H1 (cell line): ENCODE measurements at regions not wholly inside any gene's neighbourhood (a gene's known extent, or its start where the extent isn't known, plus 50 kb on each side); places are given as distances from the start of the nearest gene placed in this dataset.

Experiments used
- CTCF ChIA-PET: fragments of 300-600 bp; sonication (Branson Sonifier 250); formaldehyde crosslinking; loops from one replicate; lab custom pipeline; 2021; ENCODE audit not compliant: partially characterized antibody; lab: Charles Lee
- POLR2A ChIA-PET: fragments of 300-600 bp; sonication (Branson Sonifier 250); formaldehyde crosslinking; loops from one replicate; lab custom pipeline; 2021; ENCODE audit warnings: inconsistent platforms; ENCODE audit not compliant: partially characterized antibody; lab: Charles Lee
- DNase-seq, 2 experiments: peaks; one replicate each; pipeline versions ENCODE4 v3.0.0 to v3.0.0-alpha.2; 2010 to 2022; ENCODE audit warnings: low spot score in 2 of 2, low read depth in 1 of 2, mixed read lengths in 1 of 2
- FAIRE-seq: peaks from 2 replicates; lab custom pipeline; 2011; peaks lifted over from hg19 to GRCh38; lab: Jason Lieb, UNC
- H2AFZ ChIP-seq: 2 replicates; pipeline ENCODE4 v1.8.1; 2012; ENCODE audit warnings: low read length, inconsistent platforms
- H2AK5ac ChIP-seq: 2 replicates; pipeline ENCODE4 v1.6.1; 2013; ENCODE audit warnings: low read depth, low read length
- H2BK120ac ChIP-seq: replicated peaks from 2 replicates; pipeline ENCODE3; 2013; ENCODE audit warnings: low read depth, low read length, inconsistent platforms
- H2BK12ac ChIP-seq: 2 replicates; pipeline ENCODE4 v1.6.1; 2013; ENCODE audit warnings: low read depth, low read length
- H2BK15ac ChIP-seq: 2 replicates; pipeline ENCODE4 v1.6.1; 2013; ENCODE audit warnings: low read length
- H2BK20ac ChIP-seq: 2 replicates; pipeline ENCODE4 v1.6.1; 2013; ENCODE audit warnings: low read length
- H2BK5ac ChIP-seq: 2 replicates; pipeline ENCODE4 v1.6.1; 2013; ENCODE audit warnings: low read depth, low read length
- H3K14ac ChIP-seq: 2 replicates; pipeline ENCODE4 v1.6.1; 2013; ENCODE audit warnings: inconsistent platforms; ENCODE audit not compliant: insufficient read length
- H3K18ac ChIP-seq: 2 replicates; pipeline ENCODE4 v1.6.1; 2013; ENCODE audit warnings: low read length; ENCODE audit errors: extremely low read depth
- H3K23ac ChIP-seq: 2 replicates; pipeline ENCODE4 v1.6.1; 2013; ENCODE audit warnings: inconsistent platforms; ENCODE audit not compliant: insufficient read length
- H3K23me2 ChIP-seq: 2 replicates; pipeline ENCODE4 v1.6.1; 2013; ENCODE audit warnings: low read depth, low read length
- H3K27ac ChIP-seq: 2 replicates; pipeline ENCODE4 v1.6.1; 2011; ENCODE audit warnings: low read depth, low read length, inconsistent platforms
- H3K27me3 ChIP-seq, 4 experiments: replicated peaks in 1 of 4; 1 replicate in 1 of 4; 2 replicates in 3 of 4; pipeline versions ENCODE4 v1.6.1 to v1.8.1; 2011 to 2013; ENCODE audit warnings: low read length in 3 of 4, mild to moderate bottlenecking in 3 of 4, inconsistent platforms in 2 of 4, mixed read lengths in 2 of 4, moderate library complexity in 1 of 4; ENCODE audit not compliant: control insufficient read depth in 3 of 4, insufficient read depth in 3 of 4; ENCODE audit errors: extremely low read depth in 1 of 4
- H3K36me3 ChIP-seq, 4 experiments: 2 replicates each; pipeline versions ENCODE4 v1.6.1 to v1.8.1; 2011 to 2013; ENCODE audit warnings: mild to moderate bottlenecking in 4 of 4, low read length in 3 of 4, moderate library complexity in 2 of 4, control low read depth in 1 of 4, inconsistent platforms in 1 of 4; ENCODE audit not compliant: insufficient read depth in 4 of 4, control insufficient read depth in 2 of 4
- H3K4ac ChIP-seq: replicated peaks from 2 replicates; pipeline ENCODE3; 2013; ENCODE audit warnings: low read length, low read depth, mixed read lengths, inconsistent platforms; ENCODE audit not compliant: insufficient read length
- H3K4me1 ChIP-seq, 4 experiments: replicated peaks in 1 of 4; 1 replicate in 1 of 4; 2 replicates in 3 of 4; pipeline versions ENCODE4 v1.6.1 to v1.8.1; 2011 to 2013; ENCODE audit warnings: low read length in 3 of 4, inconsistent platforms in 2 of 4, mixed read lengths in 1 of 4; ENCODE audit not compliant: insufficient read depth in 4 of 4, control insufficient read depth in 3 of 4
- H3K4me2 ChIP-seq, 2 experiments: 2 replicates each; pipeline versions ENCODE4 v1.6.1 to v1.8.1; 2011 to 2013; ENCODE audit warnings: low read depth in 2 of 2, low read length in 2 of 2, control low read depth in 1 of 2, inconsistent platforms in 1 of 2, mild to moderate bottlenecking in 1 of 2; ENCODE audit not compliant: insufficient read depth in 1 of 2
- H3K4me3 ChIP-seq, 4 experiments: fragments of 200-600, 300-600 bp in 1 of 4; sonication (generic), shearing (Covaris generic), sonication (Bioruptor Twin) in 1 of 4; 2 replicates each; pipeline versions ENCODE4 v1.5.1 to v1.8.1; 2011 to 2016; ENCODE audit warnings: low read length in 4 of 4, low read depth in 3 of 4, control low read depth in 2 of 4, inconsistent platforms in 2 of 4, mild to moderate bottlenecking in 2 of 4, mixed read lengths in 1 of 4, moderate library complexity in 1 of 4; ENCODE audit not compliant: insufficient read depth in 2 of 4; ENCODE audit errors: extremely low read depth in 1 of 4
- H3K56ac ChIP-seq: replicated peaks from 2 replicates; pipeline ENCODE3; 2013; ENCODE audit warnings: low read depth, mild to moderate bottlenecking, mixed read lengths, low read length, inconsistent platforms; ENCODE audit not compliant: insufficient read length
- H3K79me1 ChIP-seq: 2 replicates; pipeline ENCODE4 v1.6.1; 2013; ENCODE audit warnings: low read depth, low read length, control low read depth
- H3K79me2 ChIP-seq, 2 experiments: 2 replicates each; pipeline versions ENCODE4 v1.6.1 to v1.8.1; 2012 to 2013; ENCODE audit warnings: low read length in 2 of 2, mild to moderate bottlenecking in 2 of 2, inconsistent platforms in 1 of 2; ENCODE audit not compliant: insufficient read depth in 2 of 2, control insufficient read depth in 1 of 2
- H3K9ac ChIP-seq, 4 experiments: replicated peaks in 1 of 4; 1 replicate in 1 of 4; 2 replicates in 3 of 4; pipeline versions ENCODE4 v1.6.1 to v1.8.1; 2011 to 2013; ENCODE audit warnings: low read depth in 3 of 4, low read length in 3 of 4, control low read depth in 2 of 4, mild to moderate bottlenecking in 2 of 4, moderate library complexity in 2 of 4, inconsistent platforms in 1 of 4; ENCODE audit errors: extremely low read depth in 1 of 4
- H3K9me3 ChIP-seq, 2 experiments: 2 replicates each; pipeline versions ENCODE4 v1.6.1 to v1.8.1; 2012 to 2013; ENCODE audit warnings: mild to moderate bottlenecking in 2 of 2, moderate library complexity in 2 of 2, control low read depth in 1 of 2, inconsistent platforms in 1 of 2, low read depth in 1 of 2, low read length in 1 of 2, mixed read lengths in 1 of 2; ENCODE audit not compliant: insufficient read depth in 2 of 2
- H4K20me1 ChIP-seq, 2 experiments: replicated peaks in 1 of 2; 2 replicates each; pipeline versions ENCODE3 to v1.8.1; 2011 to 2013; ENCODE audit warnings: inconsistent platforms in 2 of 2, low read length in 2 of 2, mild to moderate bottlenecking in 1 of 2; ENCODE audit not compliant: insufficient read depth in 2 of 2, control insufficient read depth in 1 of 2
- H4K5ac ChIP-seq: 2 replicates; pipeline ENCODE4 v1.6.1; 2013; ENCODE audit warnings: low read length, low read depth, mixed read lengths, inconsistent platforms; ENCODE audit not compliant: insufficient read length
- H4K8ac ChIP-seq: 2 replicates; pipeline ENCODE4 v1.8.0; 2013; ENCODE audit warnings: mild to moderate bottlenecking, moderate library complexity, low read length, inconsistent platforms; ENCODE audit not compliant: insufficient read depth; ENCODE audit errors: extremely low read depth
- H4K91ac ChIP-seq: replicated peaks from 2 replicates; pipeline ENCODE3; 2013; ENCODE audit warnings: low read length, mixed read lengths, inconsistent platforms; ENCODE audit not compliant: insufficient read length
- WGBS, 2 experiments: shearing (Covaris generic) in 1 of 2; methylation state at CpG; one replicate each; pipeline versions ENCODE4 v1.1.6 to v1.1.7; 2013 to 2015; ENCODE audit warnings: low lambda C conversion rate in 2 of 2, mixed read lengths in 2 of 2, inconsistent platforms in 1 of 2, low coverage in 1 of 2, missing lambda C conversion rate in 1 of 2; ENCODE audit not compliant: insufficient replicate concordance in 2 of 2, insufficient coverage in 1 of 2, insufficient read length in 1 of 2; ENCODE audit errors: extremely low coverage in 1 of 2, missing lambda C conversion rate in 1 of 2; 5-methylcytosine and 5-hydroxymethylcytosine counted together

DNA sequence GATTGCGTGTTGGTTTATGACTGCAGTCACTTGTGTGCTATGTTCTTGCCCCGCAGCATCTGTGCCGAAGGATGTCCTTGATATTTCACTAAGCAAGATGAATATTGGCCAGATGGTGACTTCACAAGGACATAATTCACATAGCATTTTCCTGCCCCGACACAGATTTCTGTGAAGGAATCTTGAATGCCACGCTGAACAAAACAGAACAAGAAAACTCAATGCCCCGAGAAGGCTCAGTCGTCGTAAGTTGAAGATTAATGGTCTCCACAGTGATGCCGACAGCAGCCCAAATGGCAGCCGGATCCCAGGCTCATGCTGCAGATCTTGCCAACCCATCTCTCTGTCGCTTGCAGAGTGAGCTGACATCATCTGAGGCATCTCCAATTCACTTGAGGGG lies 145.9 kb downstream of the CPEB2 start:
- Histone ChIP-seq H2BK120ac (no peak overlapping the region), H2BK12ac (no peak overlapping the region; the same call in 1 of the 2 replicates), H3K9me3 (no peaks in the 10 kb centered on the region), H4K5ac (no peak overlapping the region), H3K18ac (0 out of 2 replicates have a peak overlapping the region, but pooled peaks have one; percentile 24), H3K14ac (no peak overlapping the region), H3K23ac (no peak overlapping the region), H3K4me1 (peaks cover 6 to 11% (median 9%) of the 10 kb centered on the region in 4 experiments), H3K79me1 (no peaks in the 10 kb centered on the region), H3K79me2 (no peaks in the 10 kb centered on the region), H4K91ac (no peak overlapping the region), H2BK5ac (0 out of 2 replicates have a peak overlapping the region, but pooled peaks have one; percentile 10), H3K27ac (no peak overlapping the region), H2AFZ (no peak overlapping the region), H2BK20ac (peak overlapping the region; percentile 75; the same call in 1 of the 2 replicates), H3K27me3 (no peaks in the 10 kb centered on the region), H4K20me1 (no peaks in the 10 kb centered on the region), H3K4me3 (no peak overlapping the region), H3K4me2 (no peak overlapping the region), H3K36me3 (no peaks in the 10 kb centered on the region), H3K56ac (no peak overlapping the region), H3K9ac (no peak overlapping the region), H4K8ac (no peak overlapping the region), H3K23me2 (no peaks in the 10 kb centered on the region; the same call in 1 of the 2 replicates), H2BK15ac (no peak overlapping the region), H3K4ac (no peak overlapping the region), H2AK5ac (no peak overlapping the region)
- DNase-seq (no peak), FAIRE-seq (no peak)
- ChIA-PET CTCF (no interaction called here), POLR2A (no interaction called here)
- WGBS, 2 experiments = 90% methylated on average over 11 of the region's 11 CpGs; no CpG with 5 or more reads in 1 of the 2 experiments
